Keratinocyte (primary cell): ENCODE measurements at regions not wholly inside any gene's neighbourhood (a gene's known extent, or its start where the extent isn't known, plus 50 kb on each side); places are given as distances from the start of the nearest gene placed in this dataset.

Source experiments
- DNase-seq: peaks from one replicate; pipeline ENCODE4 v3.0.0-alpha.2; 2011; ENCODE audit warnings: low read depth, missing footprints, low spot score
- FAIRE-seq: peaks from 2 replicates; lab custom pipeline; 2011; peaks lifted over from hg19 to GRCh38; lab: Jason Lieb, UNC
- H2AFZ ChIP-seq: 2 replicates; pipeline ENCODE4 v1.6.0; 2012; ENCODE audit warnings: low read length, control low read depth, inconsistent platforms; ENCODE audit not compliant: control insufficient read depth
- H3K27ac ChIP-seq: 2 replicates; pipeline ENCODE4 v1.5.1; 2011; ENCODE audit warnings: low read length; ENCODE audit not compliant: control insufficient read depth, insufficient read depth
- H3K27me3 ChIP-seq: 3 replicates; pipeline ENCODE4 v1.6.0; 2011; ENCODE audit warnings: low read length; ENCODE audit not compliant: control insufficient read depth, insufficient read depth; ENCODE audit errors: extremely low read depth
- H3K36me3 ChIP-seq, 2 experiments: 2 replicates in 1 of 2; 3 replicates in 1 of 2; pipeline ENCODE4 v1.5.1; 2011; ENCODE audit warnings: low read length in 2 of 2, mild to moderate bottlenecking in 1 of 2; ENCODE audit not compliant: control insufficient read depth in 2 of 2, insufficient read depth in 2 of 2; ENCODE audit errors: extremely low read depth in 1 of 2
- H3K4me1 ChIP-seq: 3 replicates; pipeline ENCODE4 v1.5.1; 2011; ENCODE audit warnings: low read length; ENCODE audit not compliant: control insufficient read depth, insufficient read depth; ENCODE audit errors: extremely low read depth
- H3K4me2 ChIP-seq: 3 replicates; pipeline ENCODE4 v1.6.0; 2011; ENCODE audit warnings: low read depth, low read length; ENCODE audit not compliant: control insufficient read depth, insufficient read depth; ENCODE audit errors: extremely low read depth
- H3K4me3 ChIP-seq, 3 experiments: fragments of 200-600 bp in 1 of 3; sonication (generic) in 1 of 3; 2 replicates in 2 of 3; 3 replicates in 1 of 3; pipeline ENCODE4 v1.5.1; 2011 to 2016; ENCODE audit warnings: low read length in 3 of 3, mild to moderate bottlenecking in 3 of 3, control low read depth in 2 of 3, inconsistent platforms in 1 of 3, low read depth in 1 of 3, mixed read lengths in 1 of 3, mixed run types in 1 of 3, moderate library complexity in 1 of 3; ENCODE audit not compliant: control insufficient read depth in 2 of 3, insufficient read depth in 2 of 3; ENCODE audit errors: extremely low read depth in 1 of 3
- H3K79me2 ChIP-seq: 2 replicates; pipeline ENCODE4 v1.6.0; 2012; ENCODE audit warnings: low read length; ENCODE audit not compliant: control insufficient read depth, insufficient read depth
- H3K9ac ChIP-seq: 3 replicates; pipeline ENCODE4 v1.6.0; 2011; ENCODE audit warnings: low read length; ENCODE audit not compliant: control insufficient read depth, insufficient read depth; ENCODE audit errors: extremely low read depth
- H3K9me1 ChIP-seq: 3 replicates; pipeline ENCODE4 v1.6.0; 2011; ENCODE audit warnings: low read length; ENCODE audit not compliant: control insufficient read depth, insufficient read depth; ENCODE audit errors: extremely low read depth
- H3K9me3 ChIP-seq: 2 replicates; pipeline ENCODE4 v1.5.1; 2012; ENCODE audit warnings: low read depth, low read length; ENCODE audit not compliant: control insufficient read depth
- H4K20me1 ChIP-seq: 3 replicates; pipeline ENCODE4 v1.6.0; 2011; ENCODE audit warnings: low read length; ENCODE audit not compliant: control insufficient read depth, insufficient read depth; ENCODE audit errors: extremely low read depth
- CTCF ChIP-seq, 3 experiments: IDR thresholded peaks in 1 of 3; conservative IDR thresholded peaks in 1 of 3; optimal IDR thresholded peaks in 1 of 3; 2 replicates in 2 of 3; 3 replicates in 1 of 3; pipeline versions ENCODE3 to v1.5.1; 2011; ENCODE audit warnings: low read length in 3 of 3, mild to moderate bottlenecking in 3 of 3, moderate library complexity in 2 of 3, control low read depth in 1 of 3, inconsistent platforms in 1 of 3; ENCODE audit not compliant: insufficient read depth in 2 of 3; ENCODE audit errors: extremely low read depth in 1 of 3
- EZH2 ChIP-seq: IDR thresholded peaks from one replicate; pipeline ENCODE4 v1.6.1; 2012; ENCODE audit warnings: inconsistent platforms, mild to moderate bottlenecking, low read length, moderate library complexity
- dilution Hi-C: fragments of 300-500 bp; cut with MboI; formaldehyde crosslinking; loops from one replicate; pipeline ENCODE4 v1.7.0; 2020; ENCODE audit warnings: low sequenced_read_pairs; ENCODE audit not compliant: extremely low pct_ligation_motif_present

- Histone ChIP-seq H4K20me1 (no peaks in the 10 kb centered on the region), H3K27ac (no peak overlapping the region), H3K9me3 (peaks cover 10% of the 10 kb centered on the region), H3K79me2 (no peaks in the 10 kb centered on the region), H3K4me2 (no peak overlapping the region), H3K4me3 (no peak overlapping the region), H3K9ac (no peak overlapping the region), H2AFZ (no peak overlapping the region), H3K27me3 (no peaks in the 10 kb centered on the region), H3K4me1 (no peaks in the 10 kb centered on the region), H3K36me3 (no peaks in the 10 kb centered on the region), H3K9me1 (no peaks in the 10 kb centered on the region)
- FAIRE-seq (no peak), DNase-seq (no peak)
- dilution Hi-C loops, result no loop called here
- TF ChIP-seq CTCF (optimal IDR thresholded peaks at IDR 0.05 in 1 of 3, IDR thresholded peaks at IDR 0.05 in 1 of 3, conservative IDR thresholded peaks at IDR 0.05 in 1 of 3; ENCODE audit: extremely low read depth in 1 of 3, insufficient read depth in 2 of 3, low read length in 3 of 3) (no peak), EZH2 (no peak)
Observed at GRCh38 chr1:4220362-4220761, 320.3 kb upstream of the C1orf174 start.

- Histone ChIP-seq H3K4me3 (no peak overlapping the region), H3K36me3 (no peaks in the 10 kb centered on the region), H3K79me2 (no peaks in the 10 kb centered on the region), H2AFZ (no peak overlapping the region), H4K20me1 (no peaks in the 10 kb centered on the region), H3K27ac (no peak overlapping the region), H3K4me1 (no peaks in the 10 kb centered on the region), H3K27me3 (no peaks in the 10 kb centered on the region), H3K9ac (no peak overlapping the region), H3K9me3 (peaks cover 8% of the 10 kb centered on the region), H3K4me2 (no peak overlapping the region), H3K9me1 (no peaks in the 10 kb centered on the region)
- FAIRE-seq (no peak), DNase-seq (no peak)
- TF ChIP-seq CTCF (optimal IDR thresholded peaks at IDR 0.05 in 1 of 3, IDR thresholded peaks at IDR 0.05 in 1 of 3, conservative IDR thresholded peaks at IDR 0.05 in 1 of 3; ENCODE audit: extremely low read depth in 1 of 3, insufficient read depth in 2 of 3, low read length in 3 of 3) (no peak), EZH2 (no peak)
- dilution Hi-C loops, result no loop called here
Observed at GRCh38 chr1:4221107-4221506, 321.0 kb upstream of the C1orf174 start.
